Neural progenitor cell (in vitro differentiated cells): ENCODE measurements at regions not wholly inside any gene's neighbourhood (a gene's known extent, or its start where the extent isn't known, plus 50 kb on each side); places are given as distances from the start of the nearest gene placed in this dataset.

Source experiments
- CTCF ChIP-seq: fragments of 200-600 bp; sonication (generic); IDR thresholded peaks from 2 replicates; pipeline ENCODE4 v1.5.1; 2017; ENCODE audit warnings: antibody characterized with exemption, mild to moderate bottlenecking
- EZH2 ChIP-seq: fragments of 200-600 bp; sonication (generic); IDR thresholded peaks from 2 replicates; pipeline ENCODE4 v1.6.1; 2017; ENCODE audit warnings: antibody characterized with exemption, mild to moderate bottlenecking, moderate library complexity
- EZH2phosphoT487 ChIP-seq: fragments of 200-600 bp; sonication (generic); IDR thresholded peaks from 2 replicates; pipeline ENCODE4 v1.6.1; 2017; ENCODE audit warnings: antibody characterized with exemption

GRCh38 chr2:58878778-58879177 is 637.7 kb upstream of the FANCL start:
- TF ChIP-seq EZH2 (no peak), CTCF (no peak), EZH2phosphoT487 (no peak)
